ENCODE measurements at regions not wholly inside any gene's neighbourhood (a gene's known extent, or its start where the extent isn't known, plus 50 kb on each side); places are given as distances from the start of the nearest gene placed in this dataset.

DNA sequence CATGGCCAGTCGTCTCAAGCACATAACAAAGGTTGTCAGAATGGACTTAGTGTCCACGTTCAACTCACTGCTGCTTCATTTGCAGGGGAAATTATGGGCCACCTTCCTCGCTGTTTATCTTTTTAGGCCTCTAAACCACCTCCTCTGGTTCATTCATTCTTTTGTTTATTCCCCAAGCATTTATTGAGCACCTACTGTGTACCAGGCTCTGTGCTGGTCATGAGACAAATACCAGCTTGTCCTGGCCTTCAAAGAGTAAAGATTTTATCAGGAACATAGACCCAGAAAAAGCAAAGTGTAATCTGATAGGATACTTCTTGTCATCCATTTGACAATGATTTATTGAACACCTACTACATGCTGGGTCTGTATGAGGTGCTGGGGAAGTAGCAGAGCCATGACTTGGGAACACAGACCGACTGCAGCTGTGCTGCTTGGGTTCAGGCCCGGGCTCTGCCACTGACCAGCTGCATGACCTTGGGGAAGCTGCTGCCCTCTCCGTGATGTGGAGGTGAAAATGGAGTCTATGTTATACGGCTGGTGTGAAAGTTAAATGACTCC lies 63.4 kb upstream of the SLC6A6 start:
- no peak for DNase-seq

DNA sequence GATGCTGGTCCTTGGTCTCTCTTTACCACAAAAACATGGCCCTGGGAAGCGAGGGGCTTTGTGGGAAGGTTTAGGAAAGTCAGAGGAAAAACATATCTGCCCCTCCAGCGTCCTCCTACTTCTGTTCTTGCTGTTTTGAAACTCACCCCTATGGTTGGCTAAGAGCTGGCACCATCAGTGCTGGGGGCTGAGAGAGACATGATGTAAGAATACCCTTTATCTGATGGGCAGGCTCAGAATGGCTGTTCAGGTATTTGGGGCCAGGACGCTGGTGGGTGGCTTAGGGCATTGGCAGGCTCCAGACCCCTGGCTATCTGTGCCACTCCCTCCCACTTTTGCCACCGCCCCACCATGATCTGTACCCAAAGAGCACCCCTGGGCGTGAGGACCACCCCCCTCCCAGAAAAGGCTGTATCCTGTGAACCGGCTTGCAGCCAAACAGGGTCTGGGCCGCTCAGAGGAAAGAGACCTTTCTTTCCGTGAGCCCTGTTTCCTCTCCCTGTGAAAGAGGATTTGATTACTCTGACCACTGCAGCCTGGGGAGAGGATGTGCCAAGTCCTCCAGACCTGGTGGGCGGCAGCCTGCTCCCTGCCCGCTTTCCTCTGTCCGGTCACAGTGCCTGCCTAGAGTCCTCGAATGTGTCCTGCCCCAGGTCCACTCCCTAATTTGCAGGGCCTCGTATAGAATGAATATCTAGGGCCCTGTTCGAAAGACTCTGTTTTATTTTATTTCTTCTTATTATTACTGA lies 61.3 kb upstream of the SLC6A6 start:
- DNase-seq, result peak; percentile 34

- no peak for DNase-seq
Observed at GRCh38 chr3:14343338-14344112, 58.9 kb upstream of the SLC6A6 start.

GRCh38 chr3:14344351-14344750 lies 58.1 kb upstream of the SLC6A6 start:
- DNase-seq, result no peak

DNA sequence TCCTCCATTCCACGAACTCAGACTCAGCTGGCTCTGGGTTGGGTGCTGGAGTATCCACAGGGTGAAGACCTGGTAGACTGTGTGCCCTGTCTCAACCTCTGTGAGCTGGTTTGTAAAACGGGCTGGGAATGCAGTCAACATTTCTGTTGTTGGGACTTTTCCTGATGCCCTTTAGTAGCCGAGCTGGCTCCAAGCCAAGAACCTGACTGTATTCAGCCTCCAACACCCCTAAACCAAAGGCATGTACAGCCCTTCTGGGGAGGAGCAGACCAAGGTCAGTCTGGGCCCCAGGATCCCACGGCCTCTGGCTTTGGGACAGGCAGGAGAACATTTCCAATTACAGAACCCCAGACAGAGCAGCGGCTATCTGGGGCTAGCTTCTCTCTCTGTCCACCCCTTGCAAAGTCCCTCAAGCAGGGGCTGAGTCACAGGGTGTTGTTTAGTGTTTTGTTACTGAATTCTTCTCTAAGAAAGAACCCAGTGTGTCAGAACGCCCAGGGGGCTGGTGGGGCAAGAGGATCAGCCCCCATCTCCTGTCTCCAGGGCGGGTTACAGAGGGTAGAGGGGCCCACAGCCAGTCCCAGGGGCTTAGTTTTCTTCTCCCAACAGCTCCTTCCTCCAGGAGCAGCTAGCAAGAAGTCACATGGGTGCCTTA lies 56.8 kb upstream of the SLC6A6 start:
- DNase-seq, result no peak

DNA sequence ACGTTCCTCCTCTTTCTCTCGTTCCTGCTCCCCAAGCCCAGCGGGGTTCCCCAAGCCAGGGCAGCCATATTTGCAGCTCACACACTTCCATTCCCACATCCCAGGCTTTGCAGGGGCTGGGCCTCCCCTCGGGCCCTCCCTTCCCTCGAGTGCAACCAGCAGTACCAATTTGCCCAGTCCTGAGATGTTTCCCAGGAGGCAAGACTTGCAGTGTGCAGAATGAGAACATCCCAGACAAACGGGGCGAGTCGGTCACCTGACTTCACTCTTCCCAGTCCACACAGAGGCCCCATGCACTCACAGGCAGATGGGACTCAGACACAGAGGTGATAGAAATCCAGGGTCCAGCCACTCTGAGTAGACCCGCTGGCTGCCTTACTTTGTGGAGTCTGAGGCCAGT lies 56.2 kb upstream of the SLC6A6 start:
- no peak for DNase-seq

GRCh38 chr3:14346642-14347041 lies 55.8 kb upstream of the SLC6A6 start:
- DNase-seq, result no peak

GRCh38 chr3:14347110-14347509 lies 55.3 kb upstream of the SLC6A6 start:
- no peak for DNase-seq

- DNase-seq, result no peak
Observed at GRCh38 chr3:14351617-14352001, 50.8 kb upstream of the SLC6A6 start.

DNA sequence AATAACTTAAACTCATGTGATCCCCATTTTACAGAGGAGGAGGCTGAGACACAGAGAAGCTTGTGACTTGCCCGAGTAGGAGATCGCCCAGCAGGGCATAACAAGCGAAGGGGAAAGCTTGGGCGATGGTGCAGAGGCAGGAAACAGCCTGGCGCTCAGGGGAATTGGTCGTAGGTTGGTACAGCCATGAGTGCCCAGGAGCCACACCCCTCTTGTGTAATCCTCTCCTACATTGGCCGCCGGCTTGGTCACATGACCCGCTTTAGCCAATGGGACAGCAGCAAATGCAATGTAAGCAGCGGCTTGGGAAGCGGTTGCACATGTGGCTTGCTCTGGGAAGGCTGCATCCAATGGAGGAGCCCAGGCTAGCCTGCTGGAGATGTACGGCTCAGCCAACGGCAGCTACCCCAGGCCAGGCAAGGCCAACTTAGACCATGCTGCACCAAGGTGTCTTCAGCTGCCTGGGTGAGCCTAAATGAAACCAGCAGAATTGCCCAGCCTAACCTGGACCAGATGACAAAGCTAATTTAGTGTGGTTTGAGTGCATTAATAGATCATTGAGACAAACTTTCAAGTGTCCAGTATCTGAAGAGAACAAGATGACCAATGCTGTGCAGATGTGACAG lies 50.3 kb upstream of the SLC6A6 start:
- DNase-seq, result no peak

Data from inflammatory macrophage treated with lipopolysaccharide for 4 hours (primary cell).